NOMO-1 treated with DMSO at 0.1 percent for 48 hours (cell line): ENCODE measurements at regions not wholly inside any gene's neighbourhood (a gene's known extent, or its start where the extent isn't known, plus 50 kb on each side); places are given as distances from the start of the nearest gene placed in this dataset.

ENCODE experiments used
- DNase-seq: peaks from one replicate; lab custom pipeline; 2025; ENCODE audit not compliant: unreplicated experiment; lab: John Stamatoyannopoulos, UW

DNA sequence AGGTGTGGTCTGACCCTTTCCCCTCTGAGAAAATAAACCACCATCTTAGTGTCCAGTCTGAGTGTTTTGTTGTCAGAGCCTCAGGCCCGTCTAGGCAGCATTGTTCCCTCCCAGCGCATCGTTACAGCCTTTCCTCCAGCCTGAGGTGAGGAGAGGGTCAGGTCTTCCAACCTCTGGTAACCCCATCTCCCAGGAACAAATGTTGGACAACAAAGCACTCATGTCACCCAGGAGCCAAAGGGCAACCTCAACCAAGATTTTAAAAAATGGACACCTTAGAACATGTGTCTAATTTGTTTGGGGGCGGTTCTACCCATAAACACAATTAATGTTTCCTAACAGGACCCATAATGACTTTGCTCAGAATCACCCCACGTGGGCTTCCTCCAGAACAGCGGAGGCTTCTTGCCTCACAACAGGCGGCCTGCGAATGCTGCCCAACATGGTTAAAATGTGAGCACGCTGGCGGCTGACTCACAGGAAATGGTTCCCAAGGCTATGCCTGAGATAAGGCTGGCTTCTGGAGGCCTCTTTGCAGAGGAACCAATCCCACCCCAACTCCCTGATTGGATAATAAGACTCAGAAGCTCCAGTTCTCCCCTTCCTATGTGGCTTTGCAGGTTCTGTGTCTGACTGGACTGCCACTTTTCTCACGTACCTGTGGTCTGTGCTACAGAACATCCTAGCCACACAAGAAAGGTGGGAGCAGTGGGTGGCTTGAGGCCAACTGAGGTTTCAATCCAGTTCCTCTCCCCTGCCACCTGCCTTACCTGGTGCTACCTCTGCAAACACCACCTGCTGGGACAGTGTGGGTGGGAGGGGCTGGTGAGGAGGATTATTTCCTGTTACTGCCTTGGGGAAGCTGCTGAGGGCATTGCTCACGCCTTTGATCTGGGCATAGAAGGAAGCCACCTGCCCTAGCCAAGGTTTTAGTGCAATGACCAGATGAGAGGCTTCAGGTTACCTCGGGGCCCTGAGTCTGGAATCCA lies 108.8 kb downstream of the B3GNT2 start:
- peak; percentile 93 for DNase-seq

DNA sequence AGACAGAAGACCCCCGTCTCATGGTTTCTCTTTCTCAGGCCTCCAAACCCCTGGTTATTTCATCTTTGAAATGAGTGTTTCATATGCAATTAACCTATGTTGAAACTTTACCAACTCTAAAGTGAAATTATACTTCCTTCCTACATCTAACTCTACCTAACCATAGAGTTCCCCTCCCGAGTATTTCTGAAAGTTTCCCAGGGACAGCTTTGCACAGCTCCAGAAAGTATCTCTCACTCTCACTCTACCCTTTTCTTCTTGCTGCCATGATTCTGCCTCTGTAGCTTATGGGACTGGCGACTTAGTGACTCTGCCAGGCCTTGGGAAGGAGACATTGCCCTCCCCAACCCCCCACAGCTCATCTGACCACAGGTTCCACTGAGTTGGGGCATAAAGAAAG lies 107.9 kb downstream of the B3GNT2 start:
- DNase-seq: peak; percentile 83

GRCh38 chr2:62302631-62303435 lies 106.9 kb downstream of the B3GNT2 start:
- no peak for DNase-seq

- DNase-seq: no peak
These were observed 105.0 kb downstream of the B3GNT2 start for GRCh38 chr2:62300925-62301324.

GRCh38 chr2:62297624-62298010 lies 101.7 kb downstream of the B3GNT2 start:
- no peak for DNase-seq

GRCh38 chr2:62296832-62297623 lies 101.1 kb downstream of the B3GNT2 start:
- DNase-seq: no peak

- no peak for DNase-seq
These were observed 100.3 kb downstream of the B3GNT2 start for GRCh38 chr2:62296034-62296831.

DNA sequence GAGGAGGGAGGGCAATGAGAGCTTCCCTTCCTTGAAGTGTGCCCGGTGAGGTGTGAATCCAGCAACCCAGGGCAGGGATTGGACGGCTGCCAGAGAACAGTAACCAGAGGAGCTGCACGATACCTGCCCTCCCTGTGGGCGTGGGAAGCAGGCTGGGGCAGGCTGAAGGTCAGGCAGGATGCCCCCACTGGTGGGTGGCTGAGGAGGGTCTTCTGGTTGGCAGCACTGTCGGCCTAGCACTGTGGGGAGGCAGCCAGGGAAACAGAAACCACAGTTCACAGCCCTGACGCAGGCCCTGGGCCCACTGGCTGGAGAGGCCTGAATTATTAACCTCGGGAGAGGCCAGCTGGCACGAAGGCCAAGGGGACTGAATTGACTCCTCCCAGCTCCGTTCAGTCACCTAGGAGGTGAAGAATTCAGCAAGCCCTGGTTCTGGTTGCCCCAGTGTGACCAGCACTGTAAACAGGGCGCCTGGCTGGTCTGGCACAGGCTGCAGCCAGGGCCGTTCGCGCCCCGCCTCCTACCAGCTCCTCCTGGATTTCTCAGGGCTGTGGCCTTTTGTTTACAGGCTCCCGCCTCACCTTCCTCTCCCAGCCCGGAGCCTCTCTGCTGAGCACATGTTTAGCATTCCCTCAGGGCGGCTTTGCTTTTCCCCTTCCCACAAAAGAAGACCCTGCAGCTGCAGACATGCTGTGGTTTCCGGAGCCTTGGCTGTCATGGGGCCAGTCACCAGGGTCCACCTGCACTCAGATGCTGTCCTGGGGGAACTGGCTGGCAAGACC lies 97.8 kb downstream of the B3GNT2 start:
- no peak for DNase-seq

DNA sequence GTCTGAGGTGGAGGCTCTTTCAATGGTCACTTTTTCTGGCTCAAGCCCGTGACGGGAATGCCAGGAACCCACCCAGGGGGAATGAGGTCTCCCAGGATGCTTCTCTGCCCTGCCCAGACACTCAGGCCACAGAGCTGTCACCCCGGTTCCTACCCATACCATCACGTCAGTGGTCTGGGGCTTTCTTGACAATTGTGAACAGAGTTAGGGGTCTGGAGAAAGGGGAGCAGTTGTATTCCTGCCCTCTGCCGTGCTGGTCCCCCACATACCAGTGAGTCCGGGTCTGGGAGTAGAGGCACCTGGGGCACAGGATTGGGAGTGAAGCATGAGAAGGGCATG lies 97.2 kb downstream of the B3GNT2 start:
- DNase-seq: no peak

- DNase-seq: no peak
These were observed 96.3 kb downstream of the B3GNT2 start for GRCh38 chr2:62292190-62292589.

GRCh38 chr2:62291517-62292137 lies 95.7 kb downstream of the B3GNT2 start:
- no peak for DNase-seq

GRCh38 chr2:62291052-62291451 lies 95.1 kb downstream of the B3GNT2 start:
- DNase-seq: no peak

DNA sequence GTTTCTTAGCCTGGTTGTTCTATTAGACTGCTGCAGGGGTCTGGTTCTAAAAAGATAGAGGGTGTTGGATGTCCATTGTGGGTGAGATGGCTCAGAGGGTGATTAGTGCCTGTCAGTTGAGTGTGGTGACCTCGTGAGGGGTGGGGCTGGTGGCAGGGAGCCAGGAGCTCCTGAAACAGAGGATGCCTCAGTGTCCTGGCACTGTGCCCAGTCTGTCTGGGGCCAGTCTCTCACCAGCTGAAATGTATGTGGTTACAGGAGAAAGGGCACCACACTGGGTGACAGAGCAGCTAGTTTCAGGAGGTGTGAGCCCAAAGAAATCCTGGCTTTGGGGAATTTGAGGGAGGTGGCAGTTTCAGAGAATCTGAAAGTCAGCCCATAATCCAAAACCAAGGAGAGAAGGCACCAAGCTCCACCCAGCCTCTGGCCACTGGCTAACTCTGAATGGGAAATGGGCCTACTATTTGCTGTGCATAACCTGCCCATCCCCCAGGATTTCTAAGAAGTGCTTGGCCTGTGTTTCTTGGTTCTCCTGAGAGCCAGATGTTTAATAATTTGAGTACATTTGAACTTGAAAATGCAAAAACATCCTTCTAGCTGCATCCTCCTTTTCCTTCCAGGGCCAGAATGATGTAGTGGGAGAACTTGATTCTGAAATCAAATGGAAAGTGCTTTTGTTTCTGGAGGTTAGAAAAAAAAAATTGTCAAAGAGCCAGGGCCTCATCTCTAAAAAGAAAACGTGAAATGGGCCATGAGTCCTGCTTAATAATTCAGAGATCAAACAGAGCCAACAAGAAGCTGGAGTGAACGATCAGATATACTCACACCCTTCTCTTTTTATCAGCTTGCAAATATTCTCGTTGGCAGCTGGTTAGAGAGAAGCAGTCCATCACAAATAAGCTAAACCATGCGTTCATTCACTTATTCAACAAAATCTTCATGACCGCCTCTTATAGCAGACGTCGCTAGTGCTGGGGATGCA lies 92.3 kb downstream of the B3GNT2 start:
- DNase-seq: peak; percentile 58

DNA sequence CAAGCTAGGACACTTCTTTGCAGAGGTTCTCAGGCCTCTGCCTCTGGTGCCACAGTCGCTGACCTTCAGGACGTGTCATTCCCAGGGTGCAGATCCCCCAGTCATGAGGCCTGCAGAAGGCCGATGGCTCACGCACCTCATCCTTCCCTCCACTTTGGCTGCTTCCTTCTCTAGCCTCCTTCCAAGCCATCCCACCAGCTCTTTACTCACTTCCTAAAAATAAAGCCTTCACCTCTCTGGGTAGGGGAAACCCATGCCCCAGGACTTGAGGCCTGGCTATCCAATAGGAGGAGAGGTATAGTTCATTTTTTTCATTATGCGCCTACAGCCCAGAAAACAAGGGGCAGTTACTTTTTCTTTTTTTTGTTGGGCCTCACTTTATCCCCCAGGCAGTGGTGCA lies 91.4 kb downstream of the B3GNT2 start:
- DNase-seq: no peak

- DNase-seq: no peak
These were observed 90.3 kb downstream of the B3GNT2 start for GRCh38 chr2:62286089-62286785.

GRCh38 chr2:62284980-62285379 lies 89.1 kb downstream of the B3GNT2 start:
- no peak for DNase-seq

- no peak for DNase-seq
These were observed 88.6 kb downstream of the B3GNT2 start for GRCh38 chr2:62284471-62284870.
